GM21529 (cell line): ENCODE measurements at regions not wholly inside any gene's neighbourhood (a gene's known extent, or its start where the extent isn't known, plus 50 kb on each side); places are given as distances from the start of the nearest gene placed in this dataset.

Experiments
- ATAC-seq: cut with Tn5 transposase; IDR thresholded peaks from one replicate; pipeline ENCODE4 v1.9.1; 2021; ENCODE audit not compliant: unreplicated experiment

DNA sequence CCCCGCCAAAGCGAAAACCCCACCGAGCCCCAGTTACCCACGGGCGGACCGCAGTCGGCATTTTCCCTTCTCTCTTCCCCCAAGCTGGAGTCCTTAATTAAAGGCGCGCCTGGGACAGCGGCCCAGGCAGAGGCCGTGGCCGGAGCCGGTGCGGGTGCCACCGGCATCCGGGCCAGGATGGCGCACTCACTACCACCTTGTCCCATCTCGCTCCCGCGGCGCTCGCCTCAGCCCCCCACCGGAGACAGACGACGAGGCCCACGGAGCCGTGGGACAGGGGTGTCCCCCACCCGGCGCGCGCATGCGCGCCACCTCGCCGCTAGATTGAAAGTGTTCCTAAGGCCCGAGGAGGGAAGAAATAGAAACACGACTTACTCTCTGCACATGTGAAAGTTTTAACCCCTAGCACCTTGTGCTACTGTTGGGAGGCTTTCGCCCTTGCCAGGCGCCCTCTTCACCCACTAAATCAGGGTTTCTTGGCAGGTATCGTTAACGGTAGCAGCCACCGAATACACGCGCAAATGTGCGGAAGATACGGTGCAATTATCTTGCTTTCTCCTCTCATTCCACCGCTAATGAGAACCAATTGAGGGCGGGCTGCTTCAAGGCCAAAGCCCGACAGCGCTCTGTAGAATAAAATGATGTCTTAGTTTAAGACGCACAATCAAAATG is 64.3 kb upstream of the CCDC160 start:
- no peak for ATAC-seq

DNA sequence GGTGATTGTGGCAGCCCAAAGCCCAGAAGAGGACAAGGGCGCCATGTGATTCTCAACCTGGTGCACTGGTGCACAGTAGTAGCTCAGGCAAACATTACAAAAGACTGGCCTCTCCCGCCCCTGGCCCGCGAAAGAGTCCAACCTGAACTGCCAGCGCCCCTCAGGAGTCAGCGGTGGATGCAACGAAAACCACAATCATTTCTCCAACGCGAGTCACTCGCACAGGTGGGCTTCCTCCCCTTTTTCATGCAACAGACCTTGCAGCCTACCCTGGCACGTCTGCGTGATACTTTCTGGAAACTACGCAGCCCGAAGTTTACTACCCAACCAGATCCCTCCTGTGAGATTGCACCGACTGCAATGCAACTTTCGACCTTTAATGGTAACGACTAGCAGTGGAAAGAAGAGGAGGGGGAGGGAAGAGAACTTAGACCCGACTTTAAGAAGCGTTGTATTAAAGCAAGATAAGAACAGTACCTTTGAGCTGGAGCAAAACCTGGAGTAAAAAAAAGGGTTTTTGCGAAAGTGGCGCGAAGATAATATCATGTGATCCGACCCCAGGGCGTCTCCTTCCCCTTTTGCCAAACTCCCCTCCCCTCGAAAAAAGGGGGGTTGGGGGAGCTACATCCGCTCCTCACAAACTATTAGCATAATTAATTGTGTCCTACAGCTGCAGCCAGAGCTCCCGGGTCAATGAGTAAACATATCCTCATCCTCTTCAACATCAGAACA is 63.3 kb upstream of the CCDC160 start:
- ATAC-seq, result no peak

DNA sequence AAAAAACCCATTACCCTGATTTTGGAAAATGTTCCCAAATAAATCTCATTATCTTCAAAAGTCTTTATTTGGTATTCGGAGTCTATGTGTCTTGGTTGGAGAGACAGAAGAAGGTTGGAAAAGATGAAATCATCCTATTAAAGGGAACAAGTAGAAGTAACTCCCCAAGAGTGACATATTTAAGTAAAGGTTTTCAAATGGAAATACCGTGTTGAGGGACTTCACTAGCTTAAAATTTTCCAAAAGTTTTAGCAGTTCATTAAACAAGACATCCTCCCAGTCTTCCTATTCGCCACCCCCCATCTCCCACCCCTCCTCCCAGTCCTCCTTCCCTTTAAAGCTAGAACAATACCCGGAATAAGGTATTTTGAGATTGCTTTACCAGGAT is 62.7 kb upstream of the CCDC160 start:
- no peak for ATAC-seq

DNA sequence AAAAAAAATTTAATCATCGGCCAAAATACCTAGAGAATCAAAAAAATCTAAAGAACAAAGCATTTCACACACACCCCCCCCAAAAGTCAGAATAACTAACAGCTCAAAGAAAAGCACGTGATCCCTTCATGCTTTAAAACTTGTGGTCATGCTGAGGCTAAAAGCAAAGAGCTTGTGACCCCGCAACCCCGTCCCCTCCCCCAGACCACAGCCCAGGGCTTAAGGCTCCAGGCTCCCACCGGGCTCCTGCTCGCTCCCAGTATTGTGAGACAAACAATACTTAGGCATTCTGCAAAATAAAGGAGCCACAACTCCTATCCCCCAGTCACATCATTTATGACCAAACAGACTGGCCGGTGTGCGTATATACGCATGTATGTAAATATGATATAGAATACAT is 62.1 kb upstream of the CCDC160 start:
- ATAC-seq, result no peak

DNA sequence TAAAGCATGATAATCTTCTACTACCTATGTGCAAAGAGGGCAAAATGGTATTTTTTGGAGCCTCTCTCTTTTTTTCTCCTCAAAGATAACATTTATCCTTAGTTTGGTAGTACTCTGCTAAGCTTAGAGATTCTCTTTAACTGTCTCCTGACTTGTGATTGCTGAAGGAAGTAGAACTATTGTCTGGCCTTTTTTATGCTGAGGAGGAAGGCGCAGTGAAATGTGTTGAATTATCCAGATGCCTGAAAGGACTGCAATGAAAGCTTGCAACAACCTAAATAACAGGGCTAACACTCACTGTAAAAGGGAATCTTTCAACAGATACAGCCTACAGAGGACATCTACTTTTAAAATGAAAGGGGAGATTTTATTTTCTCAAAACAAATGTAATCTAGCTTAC is 59.5 kb upstream of the CCDC160 start:
- ATAC-seq, result no peak

DNA sequence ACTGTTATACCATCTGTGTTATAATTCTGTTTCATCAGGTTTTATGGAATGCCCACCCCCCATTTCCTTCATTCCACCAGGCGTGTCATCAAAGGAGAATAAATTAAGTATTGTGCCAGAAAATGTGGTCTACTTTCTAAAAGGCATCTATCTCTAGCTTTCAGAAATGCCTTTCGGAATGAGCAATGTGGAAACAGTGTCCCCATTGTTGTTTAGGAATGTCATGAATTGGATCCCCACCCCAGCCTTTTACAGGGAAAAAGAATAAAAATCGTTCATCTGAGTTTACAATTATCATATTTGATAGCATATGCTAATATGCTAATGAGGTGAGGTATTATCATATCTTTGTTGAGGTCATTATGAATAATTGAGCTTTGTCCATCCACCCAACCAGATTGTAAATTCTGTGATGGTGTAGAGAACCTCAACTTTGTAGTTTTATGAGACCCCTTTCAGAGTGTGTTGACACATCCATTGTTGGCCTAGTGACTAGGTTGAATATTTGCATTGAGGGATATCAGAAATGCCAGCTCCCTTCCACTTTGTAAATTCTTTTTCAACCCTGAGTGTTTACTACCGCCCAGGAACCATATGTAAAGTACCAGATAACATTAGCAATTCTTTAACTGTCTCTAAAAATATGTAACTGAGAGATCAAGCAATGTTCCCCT is 56.2 kb upstream of the CCDC160 start:
- no peak for ATAC-seq

DNA sequence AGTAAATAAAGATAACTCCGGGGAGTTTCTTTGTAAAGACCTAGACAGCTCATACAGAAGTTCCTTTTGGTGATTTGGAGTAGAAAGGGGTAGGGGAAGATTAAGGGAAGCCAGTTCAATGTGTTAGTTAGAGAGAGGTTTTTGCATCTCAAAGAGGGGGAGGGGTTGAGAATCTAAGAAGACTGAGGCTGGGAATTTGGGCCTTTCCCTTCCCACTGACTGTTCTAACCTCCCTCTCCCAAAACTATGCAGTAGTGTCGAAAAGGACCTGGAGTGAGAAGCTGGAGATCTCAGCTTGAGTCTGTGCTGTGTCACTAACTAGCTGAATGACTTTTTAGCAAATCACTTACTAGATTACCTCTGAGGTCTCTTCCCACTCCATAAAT is 55.7 kb upstream of the CCDC160 start:
- ATAC-seq, result no peak

DNA sequence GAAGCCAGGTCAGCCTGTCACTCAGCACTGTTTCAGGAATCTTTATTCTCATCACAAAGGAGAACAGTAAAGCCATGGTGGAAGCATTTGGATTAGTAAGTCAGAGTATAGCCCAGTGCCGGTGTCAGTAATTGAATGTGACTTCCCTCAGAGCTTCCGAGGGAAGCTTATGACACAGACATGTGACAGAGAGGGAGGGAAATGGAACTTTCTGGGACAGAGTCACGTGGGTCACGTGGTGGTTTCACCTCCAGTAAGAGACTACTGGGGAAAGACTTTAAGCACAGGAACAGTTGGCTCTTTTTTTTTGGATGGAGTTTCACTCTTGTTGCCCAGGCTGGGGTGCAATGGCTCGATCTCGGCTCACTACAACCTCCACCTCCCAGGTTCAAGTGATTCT is 53.3 kb upstream of the CCDC160 start:
- no peak for ATAC-seq

DNA sequence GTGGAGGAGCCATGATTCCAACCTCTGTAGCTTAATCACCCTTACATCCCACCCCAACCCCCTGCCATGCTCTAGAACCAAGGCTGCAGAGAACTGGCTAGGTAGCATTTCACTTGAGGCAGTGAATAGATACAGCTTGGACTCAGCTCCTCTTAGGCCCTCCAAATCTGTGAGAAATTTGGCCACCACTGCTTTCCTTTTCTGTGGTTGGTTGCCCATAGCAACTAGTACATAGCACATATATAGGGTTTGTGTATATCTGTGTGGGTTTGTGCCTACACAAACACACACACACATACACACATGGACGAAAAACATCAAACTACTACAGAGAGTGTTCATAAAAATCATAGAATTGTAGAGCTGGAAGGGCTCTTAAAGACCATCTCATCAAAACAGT is 52.0 kb upstream of the CCDC160 start:
- ATAC-seq, result no peak

DNA sequence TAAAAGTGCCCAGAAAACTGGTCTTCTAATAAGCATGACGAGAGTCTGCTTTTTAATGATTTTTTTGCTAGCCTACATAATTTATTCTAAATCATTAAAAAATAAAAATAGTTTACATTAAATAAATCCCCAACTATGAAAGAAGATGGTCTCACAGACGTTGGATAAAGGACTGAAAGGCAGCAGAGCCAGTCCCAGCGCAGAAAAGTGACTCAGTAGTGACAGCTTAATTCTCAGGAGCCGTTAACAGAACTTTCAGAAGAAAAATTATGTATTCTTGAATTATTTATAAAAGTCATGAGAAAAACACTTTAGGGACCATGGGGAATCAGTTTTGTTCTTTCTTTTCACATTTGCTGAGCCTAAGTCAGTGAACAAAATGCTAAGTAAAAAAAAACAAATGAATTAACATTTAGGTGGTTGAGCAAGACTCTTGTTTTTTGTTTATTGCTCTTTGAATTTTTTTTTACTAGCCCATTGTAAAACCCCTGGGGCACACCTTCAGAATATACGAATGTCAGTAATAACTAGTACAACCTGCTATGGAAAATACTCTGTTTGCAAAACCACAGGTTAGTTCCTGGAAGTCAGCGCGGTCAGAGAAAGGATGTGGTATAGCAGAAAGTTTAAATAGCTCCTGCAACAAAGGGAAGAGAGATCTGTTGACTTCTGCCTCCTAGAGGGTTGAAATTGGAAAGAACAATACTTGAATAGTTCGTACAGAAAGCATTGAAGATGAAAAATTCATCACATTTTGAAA is 50.4 kb upstream of the CCDC160 start:
- peak; percentile 94 for ATAC-seq
